HepG2 (cell line): ENCODE measurements at regions not wholly inside any gene's neighbourhood (a gene's known extent, or its start where the extent isn't known, plus 50 kb on each side); places are given as distances from the start of the nearest gene placed in this dataset.

Experiments
- ATAC-seq: fragments of 200-7000 bp; cut with Tn5 transposase; 3 replicates; pipeline ENCODE4 v1.9.1; 2020; ENCODE audit warnings: mild to moderate bottlenecking, moderate library complexity
- BruUV-seq: library from RNA; stranded (reverse); fragments of 400-500 nt; replicated peaks from 2 replicates; lab custom pipeline; 2021; lab: Mats Ljungman, UMichigan
- CTCF ChIA-PET: fragments of 300-600 bp; formaldehyde crosslinking; extraction: SDS; loops from one replicate; lab custom pipeline; 2021; ENCODE audit warnings: low total read pairs, inconsistent platforms, low intra/inter-chr PET ratio; lab: Yijun Ruan, JAX
- POLR2A ChIA-PET: fragments of 350-600 bp; sonication (Branson Sonifier 250); formaldehyde crosslinking; loops from one replicate; lab custom pipeline; 2020; ENCODE audit warnings: antibody characterized with exemption, inconsistent platforms; lab: Yijun Ruan, JAX
- DNase-seq: peaks from one replicate; pipeline ENCODE4 v3.0.0-alpha.2; 2015; ENCODE audit warnings: low spot score
- FAIRE-seq: peaks from 3 replicates; lab custom pipeline; 2011; peaks lifted over from hg19 to GRCh38; lab: Jason Lieb, UNC
- H2AFZ ChIP-seq: one replicate; pipeline ENCODE4 v1.6.1; 2011; ENCODE audit warnings: low read length, inconsistent platforms
- H3K27ac ChIP-seq: fragments of 300-600 bp; 3 replicates; pipeline ENCODE4 v1.8.0; 2011; ENCODE audit warnings: mixed run types, mild to moderate bottlenecking, mixed read lengths, low read length, inconsistent platforms; ENCODE audit not compliant: insufficient read depth; ENCODE audit errors: extremely low read length
- H3K27me3 ChIP-seq, 2 experiments: fragments of 200-600 bp in 1 of 2; 2 replicates in 1 of 2; 3 replicates in 1 of 2; pipeline versions ENCODE4 v1.6.0 to v1.8.0; 2011; ENCODE audit warnings: low read length in 2 of 2, mild to moderate bottlenecking in 2 of 2, moderate library complexity in 2 of 2, inconsistent platforms in 1 of 2; ENCODE audit not compliant: insufficient read depth in 2 of 2, control insufficient read depth in 1 of 2
- H3K36me3 ChIP-seq, 2 experiments: fragments of 200-600 bp in 1 of 2; replicated peaks in 1 of 2; 2 replicates in 1 of 2; 3 replicates in 1 of 2; pipeline versions ENCODE4 v1.5.1 to v1.8.0; 2011; ENCODE audit warnings: low read length in 2 of 2, inconsistent platforms in 1 of 2; ENCODE audit not compliant: insufficient read depth in 2 of 2, control insufficient read depth in 1 of 2
- H3K4me1 ChIP-seq: 2 replicates; pipeline ENCODE4 v1.5.1; 2012; ENCODE audit warnings: low read length, inconsistent platforms; ENCODE audit not compliant: insufficient read depth
- H3K4me2 ChIP-seq: 2 replicates; pipeline ENCODE4 v1.6.0; 2011; ENCODE audit warnings: low read depth, low read length, inconsistent platforms
- H3K4me3 ChIP-seq, 3 experiments: fragments of 200-600 bp in 1 of 3; sonication (generic), shearing (Covaris generic) in 1 of 3; replicated peaks in 1 of 3; 2 replicates each; pipeline ENCODE4 v1.5.1; 2011 to 2016; ENCODE audit warnings: low read length in 3 of 3, inconsistent platforms in 2 of 3, low read depth in 2 of 3, mild to moderate bottlenecking in 2 of 3, control low read depth in 1 of 3, mixed read lengths in 1 of 3; ENCODE audit not compliant: insufficient read depth in 1 of 3
- H3K79me2 ChIP-seq: one replicate; pipeline ENCODE4 v1.6.1; 2011; ENCODE audit warnings: low read length, inconsistent platforms; ENCODE audit not compliant: insufficient read depth
- H3K9ac ChIP-seq: 2 replicates; pipeline ENCODE4 v1.6.0; 2011; ENCODE audit warnings: mild to moderate bottlenecking, low read depth, low read length, inconsistent platforms; ENCODE audit not compliant: insufficient read depth
- H3K9me3 ChIP-seq: 2 replicates; pipeline ENCODE4 v1.5.1; 2012; ENCODE audit warnings: mild to moderate bottlenecking, low read length
- H4K20me1 ChIP-seq: 2 replicates; pipeline ENCODE4 v1.6.0; 2011; ENCODE audit warnings: inconsistent platforms, mild to moderate bottlenecking, low read length, moderate library complexity; ENCODE audit not compliant: insufficient read depth
- AKAP8 ChIP-seq: sonication (generic); formaldehyde crosslinking; IDR thresholded peaks from 2 replicates; pipeline ENCODE4 v1.5.1; 2020; ENCODE audit warnings: mild to moderate bottlenecking, missing genetic modification reagents
- CBX2 ChIP-seq, 2 experiments: fragments of 200-600 bp in 1 of 2; sonication (generic); formaldehyde crosslinking in 1 of 2; IDR thresholded peaks; 2 replicates each; pipeline versions ENCODE4 v1.7.0 to v1.8.1; 2018 to 2022; ENCODE audit warnings: low read depth in 2 of 2, low read length in 1 of 2, mild to moderate bottlenecking in 1 of 2, missing genetic modification reagents in 1 of 2
- DMAP1 ChIP-seq: IDR thresholded peaks from 2 replicates; pipeline ENCODE4 v1.6.1; 2016
- IKZF1 ChIP-seq: fragments of 450-650 bp; IDR thresholded peaks from 2 replicates; pipeline ENCODE4 v1.7.1; 2016
- KDM4B ChIP-seq: sonication (generic); formaldehyde crosslinking; IDR thresholded peaks from 2 replicates; pipeline ENCODE4 v1.4.0; 2020; ENCODE audit warnings: missing genetic modification reagents
- SMC3 ChIP-seq: IDR thresholded peaks from 2 replicates; pipeline ENCODE4 v1.6.1; 2011; ENCODE audit warnings: low read length, improper control_type of control experiment
- TCF7 ChIP-seq: sonication (generic); IDR thresholded peaks from 2 replicates; pipeline ENCODE4 v1.6.1; 2016; ENCODE audit warnings: antibody characterized with exemption, low read depth
- THAP11 ChIP-seq: IDR thresholded peaks from 2 replicates; pipeline ENCODE4 v1.6.1; 2016; ENCODE audit warnings: missing biosample characterization, missing genetic modification reagents
- XRCC5 ChIP-seq: fragments of 200-400 bp; formaldehyde crosslinking; optimal IDR thresholded peaks from 2 replicates; pipeline ENCODE3; 2017; ENCODE audit warnings: mild to moderate bottlenecking, low read length
- ZFP62 ChIP-seq: sonication (generic); formaldehyde crosslinking; IDR thresholded peaks from 2 replicates; pipeline ENCODE4 v1.4.0; 2020; ENCODE audit warnings: missing genetic modification reagents
- ZNF841 ChIP-seq: sonication (generic); formaldehyde crosslinking; IDR thresholded peaks from 2 replicates; pipeline ENCODE4 v1.8.1; 2023; ENCODE audit warnings: missing genetic modification reagents, borderline replicate concordance
- WGBS: methylation state at CpG from one replicate; pipeline ENCODE4 v1.1.6; 2017; ENCODE audit warnings: low lambda C conversion rate; 5-methylcytosine and 5-hydroxymethylcytosine counted together
- in situ Hi-C: cut with HindIII; loops from 2 replicates; pipeline ENCODE4 v1.10.0; 2017; ENCODE audit warnings: low pct_unique_long_range_greater_than_20kb; ENCODE audit not compliant: extremely low pct_ligation_motif_present
- intact Hi-C: fragments of 100-400 bp; cut with micrococcal nuclease; formaldehyde crosslinking; loops from one replicate; pipeline ENCODE4 v1.10.0; 2022; ENCODE audit not compliant: unreplicated experiment
- TF ChIP-seq, protein P1 (sequence below): sonication (generic); formaldehyde crosslinking; IDR thresholded peaks from 2 replicates; pipeline ENCODE4 v1.8.0; 2022; ENCODE audit warnings: mild to moderate bottlenecking, missing genetic modification reagents, borderline replicate concordance
- TF ChIP-seq, protein P2 (sequence below): IDR thresholded peaks from 2 replicates; pipeline ENCODE4 v1.6.1; 2018; ENCODE audit warnings: missing genetic modification reagents

- intact Hi-C loops (no loop called here), in situ Hi-C loops (no loop called here)
- TF ChIP-seq IKZF1 (no peak), SMC3 (no peak), AKAP8 (no peak), ZNF841 (CRISPR knock-in tag) (no peak), CBX2 (IDR thresholded peaks at IDR 0.05; ENCODE audit: low read depth, low read length) (no peak), CBX2 (CRISPR knock-in tag; IDR thresholded peaks at IDR 0.05; ENCODE audit: low read depth) (no peak), KDM4B (CRISPR knock-in tag) (no peak), DMAP1 (CRISPR knock-in tag) (no peak), ZFP62 (no peak), TCF7 (no peak), THAP11 (CRISPR knock-in tag) (no peak), XRCC5 (no peak)
- TF ChIP-seq, protein P1, sequence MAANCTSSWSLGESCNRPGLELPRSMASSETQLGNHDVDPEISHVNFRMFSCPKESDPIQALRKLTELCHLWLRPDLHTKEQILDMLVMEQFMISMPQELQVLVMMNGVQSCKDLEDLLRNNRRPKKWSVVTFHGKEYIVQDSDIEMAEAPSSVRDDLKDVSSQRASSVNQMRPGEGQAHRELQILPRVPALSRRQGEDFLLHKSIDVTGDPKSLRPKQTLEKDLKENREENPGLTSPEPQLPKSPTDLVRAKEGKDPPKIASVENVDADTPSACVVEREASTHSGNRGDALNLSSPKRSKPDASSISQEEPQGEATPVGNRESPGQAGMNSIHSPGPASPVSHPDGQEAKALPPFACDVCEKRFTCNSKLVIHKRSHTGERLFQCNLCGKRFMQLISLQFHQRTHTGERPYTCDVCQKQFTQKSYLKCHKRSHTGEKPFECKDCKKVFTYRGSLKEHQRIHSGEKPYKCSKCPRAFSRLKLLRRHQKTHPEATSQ, result no peak
- TF ChIP-seq, protein P2, sequence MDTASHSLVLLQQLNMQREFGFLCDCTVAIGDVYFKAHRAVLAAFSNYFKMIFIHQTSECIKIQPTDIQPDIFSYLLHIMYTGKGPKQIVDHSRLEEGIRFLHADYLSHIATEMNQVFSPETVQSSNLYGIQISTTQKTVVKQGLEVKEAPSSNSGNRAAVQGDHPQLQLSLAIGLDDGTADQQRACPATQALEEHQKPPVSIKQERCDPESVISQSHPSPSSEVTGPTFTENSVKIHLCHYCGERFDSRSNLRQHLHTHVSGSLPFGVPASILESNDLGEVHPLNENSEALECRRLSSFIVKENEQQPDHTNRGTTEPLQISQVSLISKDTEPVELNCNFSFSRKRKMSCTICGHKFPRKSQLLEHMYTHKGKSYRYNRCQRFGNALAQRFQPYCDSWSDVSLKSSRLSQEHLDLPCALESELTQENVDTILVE, result no peak
- POLR2A ChIA-PET, result no interaction called here
- no peak for ATAC-seq
- no peak overlapping the region for H3K4me2 ChIP-seq
- no peak overlapping the region for H3K9ac ChIP-seq
- H4K20me1 ChIP-seq, result no peaks in the 10 kb centered on the region
- peaks cover 14% of the 10 kb centered on the region; the same call in 1 of the 2 replicates for H3K9me3 ChIP-seq
- BruUV-seq, result no TSS peak
- H3K79me2 ChIP-seq, result no peaks in the 10 kb centered on the region
- no peaks in the 10 kb centered on the region for H3K27me3 ChIP-seq
- H2AFZ ChIP-seq, result no peak overlapping the region
- no peak overlapping the region for H3K4me3 ChIP-seq
- CTCF ChIA-PET, result no interaction called here
- H3K4me1 ChIP-seq, result no peaks in the 10 kb centered on the region
- H3K36me3 ChIP-seq, result no peaks in the 10 kb centered on the region
- 0% methylated on average over 2 of the region's 2 CpGs for WGBS
- FAIRE-seq, result no peak
- H3K27ac ChIP-seq, result no peak overlapping the region
- no peak for DNase-seq
Measured at GRCh38 chr5:114204923-114205322, 156.9 kb upstream of the KCNN2 start.
